Eye (tissue), 1 donor: ENCODE measurements at regions not wholly inside any gene's neighbourhood (a gene's known extent, or its start where the extent isn't known, plus 50 kb on each side); places are given as distances from the start of the nearest gene placed in this dataset.
"Not testable (repeated sequence)": the region's sequence is repeated elsewhere in the genome, so short reads cannot be mapped to it uniquely, and the experiment has no call there.

Experiments
- DNase-seq: peaks from one replicate; pipeline ENCODE4 v3.0.0-alpha.2; 2015

- no peak for DNase-seq
These were observed 221.8 kb downstream of the SPP2 start for GRCh38 chr2:234272069-234272850.

GRCh38 chr2:234271338-234271737 lies 220.8 kb downstream of the SPP2 start:
- no peak for DNase-seq

GRCh38 chr2:234269769-234270204 lies 219.3 kb downstream of the SPP2 start:
- no peak for DNase-seq

- DNase-seq: no peak
These were observed 217.0 kb downstream of the SPP2 start for GRCh38 chr2:234267534-234267933.

GRCh38 chr2:234266952-234267351 lies 216.4 kb downstream of the SPP2 start:
- DNase-seq: no peak

- no peak for DNase-seq
These were observed 214.7 kb downstream of the SPP2 start for GRCh38 chr2:234265206-234265605.

GRCh38 chr2:234261736-234262135 lies 211.2 kb downstream of the SPP2 start:
- no peak for DNase-seq

- no peak for DNase-seq
These were observed 208.9 kb downstream of the SPP2 start for GRCh38 chr2:234259440-234259839.

GRCh38 chr2:234258562-234259141 lies 208.2 kb downstream of the SPP2 start:
- DNase-seq: no peak

GRCh38 chr2:234257859-234258561 lies 207.5 kb downstream of the SPP2 start:
- DNase-seq: peak; percentile 68

- no peak for DNase-seq
These were observed 206.0 kb downstream of the SPP2 start for GRCh38 chr2:234256516-234256915.

GRCh38 chr2:234254783-234255521 lies 204.4 kb downstream of the SPP2 start:
- no peak for DNase-seq

- DNase-seq: no peak
These were observed 202.3 kb downstream of the SPP2 start for GRCh38 chr2:234252772-234253171.

GRCh38 chr2:234251326-234252271 lies 201.1 kb downstream of the SPP2 start:
- no peak for DNase-seq

GRCh38 chr2:234250926-234251325 lies 200.4 kb downstream of the SPP2 start:
- no peak for DNase-seq

- DNase-seq: no peak
These were observed 199.4 kb downstream of the SPP2 start for GRCh38 chr2:234249873-234250272.

GRCh38 chr2:234249034-234249735 lies 198.7 kb downstream of the SPP2 start:
- no peak for DNase-seq

GRCh38 chr2:234248213-234248710 lies 197.8 kb downstream of the SPP2 start:
- DNase-seq: not testable (repeated sequence)

GRCh38 chr2:234247453-234248180 lies 197.1 kb downstream of the SPP2 start:
- no peak for DNase-seq

- peak; percentile 38 for DNase-seq
These were observed 195.4 kb downstream of the SPP2 start for GRCh38 chr2:234245945-234246344.
